Activated CD4-positive, alpha-beta T cell treated with anti-CD3 and anti-CD28 coated beads, Interleukin-10, Interleukin-2, amounts not matched to agents 100 ng/mL and 50 ng/mL, durations not matched to agents 16 hours and 8 hours (primary cell): ENCODE measurements at regions not wholly inside any gene's neighbourhood (a gene's known extent, or its start where the extent isn't known, plus 50 kb on each side); places are given as distances from the start of the nearest gene placed in this dataset.

ENCODE experiments used
- DNase-seq: peaks from one replicate; pipeline ENCODE4 v3.0.0-alpha.2; 2020

GRCh38 chr19:16000024-16000663, 51.3 kb downstream of the OR10H4 start:
- peak; percentile 30 for DNase-seq

- peak; percentile 80 for DNase-seq
Observed at GRCh38 chr19:16001481-16002312, 52.9 kb downstream of the OR10H4 start.

- no peak for DNase-seq
Observed at GRCh38 chr19:16002406-16003384, 53.9 kb downstream of the OR10H4 start.

GRCh38 chr19:16003391-16003790, 54.6 kb downstream of the OR10H4 start:
- DNase-seq, result no peak

- DNase-seq, result no peak
Observed at GRCh38 chr19:16005925-16006324, 57.1 kb downstream of the OR10H4 start.

GRCh38 chr19:16012552-16012951, 63.7 kb upstream of the TPM4 start:
- DNase-seq, result no peak

DNA sequence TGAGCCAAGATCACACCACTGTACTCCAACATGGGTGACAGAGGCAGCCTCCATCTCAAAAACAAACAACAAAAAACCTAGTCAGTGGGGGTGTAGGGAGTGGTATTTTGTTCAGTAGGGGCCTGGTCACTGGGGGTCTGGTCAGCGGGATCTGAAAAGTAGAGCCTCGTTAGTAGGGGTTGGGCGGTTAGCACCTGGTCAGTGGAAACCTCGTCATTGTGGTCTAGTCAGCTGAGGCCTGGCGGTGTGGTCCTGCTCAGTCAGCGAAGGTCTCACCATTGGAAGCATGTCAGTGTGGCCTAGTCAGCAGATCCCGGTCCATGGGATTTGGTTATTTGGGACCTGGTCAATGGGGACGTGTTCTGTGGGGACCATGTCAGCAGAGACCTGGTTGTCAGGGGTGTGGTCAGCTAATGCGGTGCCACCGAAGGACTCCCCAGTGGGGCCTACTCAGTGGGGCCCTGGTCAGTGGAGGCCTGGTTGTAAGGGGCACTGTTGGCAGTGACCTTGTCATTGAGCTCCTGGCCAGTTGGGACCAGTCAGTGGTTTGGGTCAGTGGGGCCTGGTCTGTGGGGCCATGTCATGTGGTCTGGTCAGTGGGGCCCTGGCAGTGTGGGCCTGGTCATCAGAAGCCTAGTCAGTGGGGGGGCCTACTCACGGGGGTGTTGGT, 63.0 kb upstream of the TPM4 start:
- no peak for DNase-seq

GRCh38 chr19:16013851-16014840, 62.1 kb upstream of the TPM4 start:
- no peak for DNase-seq

- DNase-seq, result no peak
Observed at GRCh38 chr19:16014923-16015804, 61.1 kb upstream of the TPM4 start.

- DNase-seq, result no peak
Observed at GRCh38 chr19:16015805-16016173, 60.5 kb upstream of the TPM4 start.

GRCh38 chr19:16016226-16017137, 59.8 kb upstream of the TPM4 start:
- no peak for DNase-seq

GRCh38 chr19:16017138-16017490, 59.2 kb upstream of the TPM4 start:
- DNase-seq, result no peak

DNA sequence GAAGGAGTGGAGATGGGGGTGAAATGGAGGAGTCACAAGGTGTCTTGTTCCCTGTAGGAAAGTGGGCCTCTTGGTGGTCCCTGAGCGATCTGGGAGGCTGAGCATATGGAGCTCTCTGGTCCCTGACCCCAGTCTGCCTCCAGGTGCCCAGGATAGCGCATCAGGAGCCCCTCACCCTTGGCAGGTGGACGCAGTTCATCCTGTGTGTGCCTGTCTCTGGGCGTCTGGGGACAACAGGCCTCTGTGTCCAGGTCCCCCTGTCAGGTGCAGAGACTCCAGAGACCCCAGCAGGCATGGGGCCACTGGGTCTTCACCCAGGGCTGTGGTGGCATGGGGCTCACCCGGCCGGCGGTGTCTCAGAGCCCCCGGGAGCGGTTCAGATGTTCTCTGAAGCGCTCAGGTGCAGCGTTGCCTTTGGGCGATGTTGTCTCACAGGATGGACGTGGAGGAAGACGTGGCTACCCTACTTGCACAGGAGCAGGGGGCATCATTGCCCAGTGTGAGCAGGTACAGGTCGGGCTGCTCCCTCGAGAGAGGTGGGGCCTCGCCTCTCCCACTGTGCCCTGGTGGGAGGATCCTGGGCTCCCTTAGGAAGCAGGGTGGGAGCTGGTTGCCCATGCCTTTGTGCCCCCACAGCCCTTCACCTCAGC, 58.1 kb upstream of the TPM4 start:
- DNase-seq, result no peak

GRCh38 chr19:16018801-16019551, 57.3 kb upstream of the TPM4 start:
- DNase-seq, result no peak

- no peak for DNase-seq
Observed at GRCh38 chr19:16019691-16020448, 56.4 kb upstream of the TPM4 start.

- no peak for DNase-seq
Observed at GRCh38 chr19:16021796-16022195, 54.5 kb upstream of the TPM4 start.

- no peak for DNase-seq
Observed at GRCh38 chr19:16022251-16022650, 54.0 kb upstream of the TPM4 start.
